ENCODE measurements at regions not wholly inside any gene's neighbourhood (a gene's known extent, or its start where the extent isn't known, plus 50 kb on each side); places are given as distances from the start of the nearest gene placed in this dataset.

DNA sequence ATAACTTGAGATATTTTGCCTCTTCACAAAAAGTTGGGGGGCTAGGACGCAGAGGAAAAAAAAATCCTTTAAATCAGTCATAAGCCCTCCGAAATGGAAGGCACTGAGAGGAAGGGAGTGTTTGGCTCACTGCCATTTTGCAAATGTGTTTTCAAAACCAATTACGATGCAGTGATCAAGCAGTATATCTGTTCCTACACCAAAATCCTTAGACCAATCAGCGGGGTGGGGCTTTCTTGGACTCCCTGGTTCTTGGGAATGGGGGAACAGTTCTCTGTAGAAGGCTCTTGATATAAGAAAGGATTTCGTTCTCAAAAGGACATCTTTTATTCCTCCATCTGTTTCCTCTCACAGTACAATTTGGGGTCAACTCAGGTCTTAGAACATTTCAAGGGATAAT, 478.6 kb upstream of the JARID2 start:
- Histone ChIP-seq H4K20me1 (ENCODE audit: insufficient read depth, low read length) (no peaks in the 10 kb centered on the region), H3K4me3 (ENCODE audit: low read depth, low read length, poor library complexity, severe bottlenecking) (no peak overlapping the region), H3K4me1 (ENCODE audit: insufficient read depth, low read length, poor library complexity, severe bottlenecking) (no peaks in the 10 kb centered on the region), H3K27ac (ENCODE audit: low read depth, low read length, poor library complexity, severe bottlenecking) (no peak overlapping the region), H3K79me2 (ENCODE audit: insufficient read depth, low read depth, low read length) (no peaks in the 10 kb centered on the region), H3K9me2 (ENCODE audit: insufficient read depth, low read length) (no peaks in the 10 kb centered on the region), H2AFZ (ENCODE audit: low read length) (no peak overlapping the region), H3K9me3 (ENCODE audit: low read length) (no peaks in the 10 kb centered on the region), H3K36me3 (ENCODE audit: insufficient read depth, low read length) (no peaks in the 10 kb centered on the region), H3K4me2 (ENCODE audit: low read length) (no peak overlapping the region)
- intact Hi-C loops (cut with micrococcal nuclease; ENCODE audit: unreplicated experiment), result no loop called here
- CTCF ChIA-PET (ENCODE audit: unreplicated experiment), result interaction anchor here (1.0 kb wide), 1 partner anchor 10 kb away, joined by 3 read pairs; no protein-coding TSS in a partner anchor
- no peak for TF ChIP-seq EZH2phosphoT487 (IDR thresholded peaks at IDR 0.05; ENCODE audit: borderline replicate concordance, low read depth, low read length)
- TF ChIP-seq, protein P1, sequence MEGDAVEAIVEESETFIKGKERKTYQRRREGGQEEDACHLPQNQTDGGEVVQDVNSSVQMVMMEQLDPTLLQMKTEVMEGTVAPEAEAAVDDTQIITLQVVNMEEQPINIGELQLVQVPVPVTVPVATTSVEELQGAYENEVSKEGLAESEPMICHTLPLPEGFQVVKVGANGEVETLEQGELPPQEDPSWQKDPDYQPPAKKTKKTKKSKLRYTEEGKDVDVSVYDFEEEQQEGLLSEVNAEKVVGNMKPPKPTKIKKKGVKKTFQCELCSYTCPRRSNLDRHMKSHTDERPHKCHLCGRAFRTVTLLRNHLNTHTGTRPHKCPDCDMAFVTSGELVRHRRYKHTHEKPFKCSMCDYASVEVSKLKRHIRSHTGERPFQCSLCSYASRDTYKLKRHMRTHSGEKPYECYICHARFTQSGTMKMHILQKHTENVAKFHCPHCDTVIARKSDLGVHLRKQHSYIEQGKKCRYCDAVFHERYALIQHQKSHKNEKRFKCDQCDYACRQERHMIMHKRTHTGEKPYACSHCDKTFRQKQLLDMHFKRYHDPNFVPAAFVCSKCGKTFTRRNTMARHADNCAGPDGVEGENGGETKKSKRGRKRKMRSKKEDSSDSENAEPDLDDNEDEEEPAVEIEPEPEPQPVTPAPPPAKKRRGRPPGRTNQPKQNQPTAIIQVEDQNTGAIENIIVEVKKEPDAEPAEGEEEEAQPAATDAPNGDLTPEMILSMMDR (conservative IDR thresholded peaks at IDR 0.05; ENCODE audit: low read length), result no peak
- DNase-seq (ENCODE audit: low spot score), result no peak
- no TSS peak for BruUV-seq (replicated peaks)
- POLR2A ChIA-PET, result interaction anchor here (0.6 to 1.5 kb wide), 2 partner anchors 22 to 1030 kb away, joined by 3 to 6 read pairs; no protein-coding TSS in a partner anchor

DNA sequence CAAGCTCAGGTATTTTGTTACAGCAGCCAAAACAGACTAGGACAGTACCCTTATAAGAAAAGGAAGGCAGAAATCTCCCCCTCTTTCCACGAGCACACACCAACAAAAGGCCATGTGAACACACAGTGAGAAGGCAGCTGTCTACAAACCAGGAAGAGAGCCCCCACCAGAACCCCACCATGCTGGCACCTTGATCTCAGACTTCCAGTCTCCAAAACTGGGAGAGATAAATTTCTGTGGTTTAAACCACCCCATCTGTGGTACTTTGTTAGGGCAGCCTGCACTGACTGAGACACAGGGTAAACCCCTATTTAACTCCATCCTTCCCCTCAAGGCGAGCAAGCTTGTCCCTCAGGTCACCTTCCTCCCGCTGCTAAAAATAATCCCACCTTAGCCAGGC, 475.8 kb upstream of the JARID2 start:
- no peaks in the 10 kb centered on the region for H3K79me2 ChIP-seq (ENCODE audit: insufficient read depth, low read depth, low read length)
- H3K4me3 ChIP-seq (ENCODE audit: low read depth, low read length, poor library complexity, severe bottlenecking), result no peak overlapping the region
- no TSS peak for BruUV-seq (replicated peaks)
- intact Hi-C loops (cut with micrococcal nuclease; ENCODE audit: unreplicated experiment), result no loop called here
- no peaks in the 10 kb centered on the region for H3K9me2 ChIP-seq (ENCODE audit: insufficient read depth, low read length)
- H3K4me1 ChIP-seq (ENCODE audit: insufficient read depth, low read length, poor library complexity, severe bottlenecking), result no peaks in the 10 kb centered on the region
- no peak overlapping the region for H2AFZ ChIP-seq (ENCODE audit: low read length)
- no peak overlapping the region for H3K4me2 ChIP-seq (ENCODE audit: low read length)
- H3K9me3 ChIP-seq (ENCODE audit: low read length), result no peaks in the 10 kb centered on the region
- DNase-seq (ENCODE audit: low spot score), result no peak
- H3K36me3 ChIP-seq (ENCODE audit: insufficient read depth, low read length), result no peaks in the 10 kb centered on the region
- TF ChIP-seq, protein P1 (conservative IDR thresholded peaks at IDR 0.05; ENCODE audit: low read length), result no peak
- TF ChIP-seq EZH2phosphoT487 (IDR thresholded peaks at IDR 0.05; ENCODE audit: borderline replicate concordance, low read depth, low read length), result no peak
- no peaks in the 10 kb centered on the region for H4K20me1 ChIP-seq (ENCODE audit: insufficient read depth, low read length)
- no peak overlapping the region for H3K27ac ChIP-seq (ENCODE audit: low read depth, low read length, poor library complexity, severe bottlenecking)
- ChIA-PET POLR2A (interaction anchor here (1.8 kb wide), 1 partner anchor 14 kb away, joined by 4 read pairs; no protein-coding TSS in a partner anchor), CTCF (ENCODE audit: unreplicated experiment) (no interaction called here)

DNA sequence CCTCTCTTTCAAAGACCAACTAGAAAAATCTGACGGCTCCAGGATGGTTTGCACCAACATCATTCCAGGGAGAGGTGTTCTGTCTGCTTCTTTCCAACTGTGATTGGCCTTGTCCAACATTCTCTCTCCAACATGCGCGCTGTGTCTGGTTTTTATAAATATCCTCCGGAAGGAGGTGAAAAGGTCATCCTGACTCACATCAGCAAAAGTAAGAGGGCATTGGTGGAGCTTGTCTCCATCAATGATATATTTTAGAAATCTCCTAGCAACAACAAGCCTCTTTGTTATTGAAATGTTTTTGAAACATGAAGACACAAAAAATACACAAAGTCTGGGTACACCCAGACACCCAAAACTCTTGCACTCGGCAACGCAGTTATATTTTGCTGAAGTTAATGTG, 475.3 kb upstream of the JARID2 start:
- no peak for DNase-seq (ENCODE audit: low spot score)
- H3K4me3 ChIP-seq (ENCODE audit: low read depth, low read length, poor library complexity, severe bottlenecking), result no peak overlapping the region
- no peaks in the 10 kb centered on the region for H3K9me3 ChIP-seq (ENCODE audit: low read length)
- no peaks in the 10 kb centered on the region for H3K36me3 ChIP-seq (ENCODE audit: insufficient read depth, low read length)
- intact Hi-C loops (cut with micrococcal nuclease; ENCODE audit: unreplicated experiment), result no loop called here
- TF ChIP-seq EZH2phosphoT487 (IDR thresholded peaks at IDR 0.05; ENCODE audit: borderline replicate concordance, low read depth, low read length), result no peak
- TF ChIP-seq, protein P1 (conservative IDR thresholded peaks at IDR 0.05; ENCODE audit: low read length), result no peak
- CTCF ChIA-PET (ENCODE audit: unreplicated experiment), result no interaction called here
- no peaks in the 10 kb centered on the region for H4K20me1 ChIP-seq (ENCODE audit: insufficient read depth, low read length)
- H3K4me2 ChIP-seq (ENCODE audit: low read length), result no peak overlapping the region
- no TSS peak for BruUV-seq (replicated peaks)
- POLR2A ChIA-PET, result interaction anchor here (0.6 to 1.8 kb wide), 3 partner anchors 12 to 22 kb away, joined by 4 to 6 read pairs (median 4); no protein-coding TSS in a partner anchor
- H3K79me2 ChIP-seq (ENCODE audit: insufficient read depth, low read depth, low read length), result no peaks in the 10 kb centered on the region
- H3K27ac ChIP-seq (ENCODE audit: low read depth, low read length, poor library complexity, severe bottlenecking), result no peak overlapping the region
- no peaks in the 10 kb centered on the region for H3K4me1 ChIP-seq (ENCODE audit: insufficient read depth, low read length, poor library complexity, severe bottlenecking)
- H3K9me2 ChIP-seq (ENCODE audit: insufficient read depth, low read length), result no peaks in the 10 kb centered on the region
- H2AFZ ChIP-seq (ENCODE audit: low read length), result no peak overlapping the region
